Right hindlimb (tissue), 1 donor: ENCODE measurements at regions not wholly inside any gene's neighbourhood (a gene's known extent, or its start where the extent isn't known, plus 50 kb on each side); places are given as distances from the start of the nearest gene placed in this dataset.

ENCODE experiments used
- DNase-seq: peaks from one replicate; pipeline ENCODE4 v3.0.0-alpha.2; 2018

- DNase-seq, result no peak
These were observed 119.8 kb downstream of the TENT4A start for GRCh38 chr5:6832994-6833393.

- no peak for DNase-seq
These were observed 120.2 kb downstream of the TENT4A start for GRCh38 chr5:6833406-6833805.

- no peak for DNase-seq
These were observed 123.9 kb downstream of the TENT4A start for GRCh38 chr5:6837095-6837494.

- no peak for DNase-seq
These were observed 124.4 kb downstream of the TENT4A start for GRCh38 chr5:6837519-6838110.

GRCh38 chr5:6838736-6839135, 125.5 kb downstream of the TENT4A start:
- DNase-seq, result no peak

GRCh38 chr5:6840136-6840793, 127.0 kb downstream of the TENT4A start:
- no peak for DNase-seq

GRCh38 chr5:6843335-6843734, 130.1 kb downstream of the TENT4A start:
- no peak for DNase-seq

GRCh38 chr5:6843821-6844220, 130.6 kb downstream of the TENT4A start:
- DNase-seq, result no peak

- DNase-seq, result no peak
These were observed 132.6 kb downstream of the TENT4A start for GRCh38 chr5:6845856-6846255.

GRCh38 chr5:6847870-6848269, 134.6 kb downstream of the TENT4A start:
- DNase-seq, result no peak

GRCh38 chr5:6849316-6850105, 136.3 kb downstream of the TENT4A start:
- DNase-seq, result no peak

GRCh38 chr5:6850106-6850432, 136.8 kb downstream of the TENT4A start:
- DNase-seq, result no peak

GRCh38 chr5:6856653-6857052, 143.4 kb downstream of the TENT4A start:
- no peak for DNase-seq

GRCh38 chr5:6858419-6858818, 145.2 kb downstream of the TENT4A start:
- DNase-seq, result no peak

GRCh38 chr5:6859023-6859422, 145.8 kb downstream of the TENT4A start:
- DNase-seq, result no peak

- no peak for DNase-seq
These were observed 146.9 kb downstream of the TENT4A start for GRCh38 chr5:6859951-6860638.

- DNase-seq, result no peak
These were observed 147.8 kb downstream of the TENT4A start for GRCh38 chr5:6861036-6861435.

GRCh38 chr5:6861667-6862066, 148.4 kb downstream of the TENT4A start:
- DNase-seq, result no peak

GRCh38 chr5:6862306-6862705, 149.1 kb downstream of the TENT4A start:
- no peak for DNase-seq

- DNase-seq, result no peak
These were observed 154.5 kb downstream of the TENT4A start for GRCh38 chr5:6867712-6868111.

GRCh38 chr5:6868171-6868570, 154.9 kb downstream of the TENT4A start:
- DNase-seq, result no peak

GRCh38 chr5:6868575-6869215, 155.5 kb downstream of the TENT4A start:
- DNase-seq, result no peak

- DNase-seq, result no peak
These were observed 156.4 kb downstream of the TENT4A start for GRCh38 chr5:6869677-6870076.
